GM08714 (cell line): ENCODE measurements at regions not wholly inside any gene's neighbourhood (a gene's known extent, or its start where the extent isn't known, plus 50 kb on each side); places are given as distances from the start of the nearest gene placed in this dataset.

Experiments
- H3K4me3 ChIP-seq: fragments of 200-500 bp; sonication (Bioruptor generic); 2 replicates; pipeline ENCODE4 v1.5.1; 2014; ENCODE audit warnings: mild to moderate bottlenecking, low read length, inconsistent platforms
- ZNF274 ChIP-seq: IDR thresholded peaks from 2 replicates; pipeline ENCODE4 v1.6.1; 2012; ENCODE audit warnings: mild to moderate bottlenecking, low read depth, low read length

- H3K4me3 ChIP-seq = no peak overlapping the region
- TF ChIP-seq ZNF274 = no peak
These were observed 70.5 kb upstream of the AHR start for GRCh38 chr7:17227766-17228490.

DNA sequence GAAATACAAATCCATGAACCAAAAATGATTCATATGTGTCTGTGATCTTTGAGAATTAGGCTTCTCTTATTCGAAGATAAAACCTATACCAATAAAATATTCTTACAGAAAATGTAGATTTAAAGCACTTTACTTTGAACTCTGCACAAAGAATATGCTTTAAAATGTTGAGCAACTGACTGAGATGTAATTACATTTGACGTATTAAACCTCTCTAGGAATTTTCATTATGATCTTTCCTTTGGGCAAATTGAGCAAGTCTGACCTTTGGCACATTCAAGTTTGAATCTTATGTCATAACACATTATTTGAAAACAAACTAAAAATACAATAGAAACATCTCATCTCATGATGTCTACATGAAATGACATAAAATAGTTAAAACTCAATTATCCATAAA lies 69.2 kb upstream of the AHR start:
- no peak for TF ChIP-seq ZNF274
- H3K4me3 ChIP-seq = no peak overlapping the region

GRCh38 chr7:17230099-17230807 lies 68.2 kb upstream of the AHR start:
- H3K4me3 ChIP-seq = no peak overlapping the region
- TF ChIP-seq ZNF274 = no peak

- no peak overlapping the region for H3K4me3 ChIP-seq
- no peak for TF ChIP-seq ZNF274
These were observed 64.8 kb upstream of the AHR start for GRCh38 chr7:17233603-17234002.

- no peak for TF ChIP-seq ZNF274
- H3K4me3 ChIP-seq = peak overlapping the region; percentile 38; the same call in 1 of the 2 replicates
These were observed 64.4 kb upstream of the AHR start for GRCh38 chr7:17234030-17234397.

GRCh38 chr7:17234398-17235031 lies 63.9 kb upstream of the AHR start:
- TF ChIP-seq ZNF274 = no peak
- peak overlapping the region; percentile 38; the same call in 1 of the 2 replicates for H3K4me3 ChIP-seq

GRCh38 chr7:17236171-17236570 lies 62.3 kb upstream of the AHR start:
- no peak overlapping the region for H3K4me3 ChIP-seq
- no peak for TF ChIP-seq ZNF274

DNA sequence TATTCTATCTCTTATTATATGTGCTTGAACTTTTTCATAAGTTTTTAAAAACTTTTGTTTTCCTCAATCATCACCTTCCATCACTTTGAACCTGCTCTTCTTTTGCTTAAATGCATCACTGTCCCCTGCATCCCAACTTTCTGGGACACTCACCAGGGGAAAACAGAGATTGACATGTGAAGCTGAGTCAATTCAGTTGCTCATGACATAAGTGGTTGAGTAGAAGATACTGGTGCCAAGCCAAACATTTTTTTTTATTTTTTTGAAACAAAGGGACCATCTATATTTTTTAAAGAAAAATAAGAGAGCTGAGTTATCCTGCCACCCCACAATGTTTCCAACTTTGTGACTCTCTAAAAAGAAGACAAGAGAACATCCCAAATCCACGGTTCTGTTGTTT lies 61.8 kb upstream of the AHR start:
- TF ChIP-seq ZNF274 = no peak
- H3K4me3 ChIP-seq = no peak overlapping the region

DNA sequence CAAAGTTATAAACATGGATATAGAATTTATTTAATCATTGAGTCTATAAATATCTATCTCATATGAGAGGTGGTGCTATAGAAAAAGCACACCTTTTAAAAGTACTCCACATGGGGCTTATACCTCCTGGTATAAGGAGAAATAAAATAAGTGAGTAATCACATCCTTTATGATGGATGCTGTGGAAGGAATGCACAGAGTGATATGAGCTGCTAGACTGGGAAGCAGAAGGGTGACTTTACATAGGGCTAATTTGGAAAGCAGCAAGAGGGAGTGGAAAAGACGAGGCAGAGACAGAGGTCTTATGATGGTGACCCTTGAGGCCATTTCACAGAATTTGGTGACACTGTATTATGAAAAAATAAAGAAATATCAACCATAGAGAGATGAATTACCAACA lies 59.4 kb upstream of the AHR start:
- no peak overlapping the region for H3K4me3 ChIP-seq
- TF ChIP-seq ZNF274 = no peak

DNA sequence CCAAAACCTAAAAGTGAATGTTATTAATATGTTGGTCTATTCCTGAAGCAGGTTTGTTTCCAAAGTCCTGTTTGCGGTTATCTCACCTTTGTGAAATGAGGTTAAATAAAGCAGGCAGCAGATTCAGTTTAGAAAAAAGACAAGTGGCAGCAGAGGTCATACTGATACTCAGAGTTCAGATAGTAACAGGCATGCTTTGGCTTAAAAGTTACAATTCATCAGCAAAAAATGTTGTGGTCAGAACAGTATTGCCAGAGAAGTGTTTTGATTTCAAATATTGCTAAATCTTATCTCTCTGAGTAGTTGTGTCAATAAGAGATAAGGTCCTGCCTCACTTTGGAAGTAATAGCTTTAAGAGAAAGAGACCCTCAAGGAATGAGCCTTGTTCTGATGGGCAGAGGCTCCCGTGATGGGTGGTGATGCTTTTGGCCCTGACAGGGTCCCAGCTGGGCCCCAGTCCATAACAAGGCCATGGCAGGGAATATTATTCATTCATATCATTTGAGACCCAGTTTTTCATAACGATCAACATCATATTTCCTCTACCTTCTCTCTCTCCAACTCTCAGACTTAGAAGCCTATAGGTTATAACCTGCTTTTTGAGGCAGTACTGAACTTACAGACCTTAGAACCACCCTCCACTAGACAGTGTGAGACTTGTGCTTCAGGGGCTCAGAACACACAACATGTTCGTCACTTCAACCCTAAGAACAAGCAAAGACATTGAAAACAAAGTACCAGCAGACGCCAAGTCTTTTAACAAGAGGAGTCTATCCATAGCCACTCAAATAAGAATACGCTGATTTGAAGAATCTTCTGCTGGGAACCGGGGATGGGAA lies 58.5 kb upstream of the AHR start:
- TF ChIP-seq ZNF274 = no peak
- H3K4me3 ChIP-seq = no peak overlapping the region

DNA sequence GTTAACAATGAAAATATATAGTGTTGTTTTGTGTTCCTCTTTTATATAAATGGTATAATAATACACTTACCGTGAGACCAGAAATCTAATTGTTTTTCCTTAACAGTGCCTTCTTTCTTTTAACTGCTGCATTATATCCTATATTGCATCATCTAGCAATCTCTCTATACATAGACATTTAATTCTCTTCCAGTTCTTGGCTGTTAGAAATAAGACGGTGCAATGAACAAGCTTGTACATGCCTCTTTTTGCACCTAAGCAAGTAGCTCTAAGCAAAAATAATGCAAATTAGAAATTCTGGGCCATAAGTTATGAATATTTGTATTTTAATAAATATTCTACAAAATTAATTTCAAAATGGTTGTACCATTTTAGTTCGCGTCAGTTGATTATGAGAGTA lies 55.9 kb upstream of the AHR start:
- H3K4me3 ChIP-seq = no peak overlapping the region
- TF ChIP-seq ZNF274 = no peak

DNA sequence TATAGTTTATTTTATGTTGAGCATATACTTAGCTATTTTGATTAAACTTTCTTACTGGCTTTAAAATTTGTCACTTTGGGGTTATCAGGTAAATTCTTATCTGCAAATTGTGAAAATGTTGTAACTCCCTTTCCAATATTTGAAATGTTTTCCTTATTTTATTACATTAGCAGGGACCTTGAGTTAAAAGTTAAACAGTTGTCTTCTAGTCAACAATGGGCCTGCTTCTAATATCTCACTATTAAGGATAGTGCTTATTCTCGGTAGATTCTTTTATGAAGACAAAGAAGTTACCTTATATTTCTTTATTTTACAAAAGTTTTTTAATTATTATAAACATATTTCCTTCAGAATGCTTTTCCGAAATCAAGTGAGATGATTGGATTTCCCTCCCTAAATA lies 53.7 kb upstream of the AHR start:
- TF ChIP-seq ZNF274 = no peak

GRCh38 chr7:17247357-17247756 lies 51.1 kb upstream of the AHR start:
- TF ChIP-seq ZNF274 = no peak
- no peak overlapping the region for H3K4me3 ChIP-seq

More for the DNA sequence above, 53.7 kb upstream of the AHR start:
- no peak overlapping the region for H3K4me3 ChIP-seq

- no peak overlapping the region for H3K4me3 ChIP-seq
- TF ChIP-seq ZNF274 = no peak
These were observed 49.9 kb upstream of the AHR start for GRCh38 chr7:17248527-17248926.
